GM23338 (cell line): ENCODE measurements at regions not wholly inside any gene's neighbourhood (a gene's known extent, or its start where the extent isn't known, plus 50 kb on each side); places are given as distances from the start of the nearest gene placed in this dataset.

ENCODE experiments used
- ATAC-seq: fragments of 200-7000 bp; cut with Tn5 transposase; 3 replicates; pipeline ENCODE4 v1.9.1; 2020
- DNase-seq: peaks from one replicate; pipeline ENCODE4 v3.0.0-alpha.2; 2015; ENCODE audit warnings: low spot score
- H2AFZ ChIP-seq: fragments of 200-600 bp; sonication (generic); 2 replicates; pipeline ENCODE4 v1.8.0; 2016; ENCODE audit warnings: antibody characterized with exemption, mild to moderate bottlenecking, moderate library complexity
- H3F3A ChIP-seq: fragments of 200-600 bp; sonication (generic); replicated peaks from 2 replicates; pipeline ENCODE4 v1.8.0; 2017; ENCODE audit warnings: antibody characterized with exemption, mixed run types, low read depth
- H3K27ac ChIP-seq: fragments of 200-600 bp; sonication (generic); 2 replicates; pipeline ENCODE4 v1.6.1; 2016; ENCODE audit warnings: low read depth
- H3K27me3 ChIP-seq: fragments of 200-600 bp; sonication (generic); 2 replicates; pipeline ENCODE4 v1.8.0; 2016; ENCODE audit warnings: mild to moderate bottlenecking, mixed run types, moderate library complexity; ENCODE audit not compliant: insufficient read depth
- H3K36me3 ChIP-seq: fragments of 200-600 bp; sonication (generic); 2 replicates; pipeline ENCODE4 v1.8.0; 2016; ENCODE audit warnings: mild to moderate bottlenecking; ENCODE audit not compliant: insufficient read depth
- H3K4me1 ChIP-seq: fragments of 200-600 bp; sonication (generic); 2 replicates; pipeline ENCODE4 v1.8.0; 2016; ENCODE audit warnings: mild to moderate bottlenecking, moderate library complexity; ENCODE audit not compliant: insufficient read depth
- H3K4me2 ChIP-seq: fragments of 200-600 bp; sonication (generic); 2 replicates; pipeline ENCODE4 v1.7.1; 2017; ENCODE audit warnings: mixed run types
- H3K4me3 ChIP-seq: fragments of 200-600 bp; sonication (generic); 2 replicates; pipeline ENCODE4 v1.6.1; 2016; ENCODE audit warnings: mixed run types
- H3K79me2 ChIP-seq: fragments of 200-600 bp; sonication (generic); replicated peaks from 2 replicates; pipeline ENCODE4 v1.8.0; 2017; ENCODE audit warnings: mild to moderate bottlenecking; ENCODE audit not compliant: insufficient read depth
- H3K9me2 ChIP-seq: fragments of 200-600 bp; sonication (generic); 2 replicates; pipeline ENCODE4 v1.8.0; 2017; ENCODE audit not compliant: insufficient read depth
- H4K20me1 ChIP-seq: fragments of 200-600 bp; sonication (generic); replicated peaks from 2 replicates; pipeline ENCODE4 v1.8.0; 2017; ENCODE audit warnings: mild to moderate bottlenecking; ENCODE audit not compliant: insufficient read depth
- H3K27ac Mint-ChIP-seq: 2 replicates; pipeline ENCODE4 v1.8.0; 2020; ENCODE audit warnings: inconsistent platforms, mild to moderate bottlenecking, moderate library complexity, mixed read lengths
- H3K27me3 Mint-ChIP-seq: 3 replicates; pipeline ENCODE4 v1.8.0; 2022; ENCODE audit warnings: low read depth, mild to moderate bottlenecking, moderate library complexity, mixed read lengths, inconsistent platforms; ENCODE audit not compliant: insufficient read depth, poor library complexity
- H3K36me3 Mint-ChIP-seq: 3 replicates; pipeline ENCODE4 v1.8.0; 2021; ENCODE audit warnings: low read depth, mild to moderate bottlenecking, inconsistent platforms, moderate library complexity, mixed read lengths
- H3K4me1 Mint-ChIP-seq: 3 replicates; pipeline ENCODE4 v1.8.0; 2020; ENCODE audit warnings: mild to moderate bottlenecking, inconsistent platforms, mixed read lengths
- H3K4me3 Mint-ChIP-seq: 3 replicates; pipeline ENCODE4 v1.8.0; 2021; ENCODE audit warnings: moderate library complexity, mild to moderate bottlenecking, inconsistent platforms, mixed read lengths
- H3K9me3 Mint-ChIP-seq: 3 replicates; pipeline ENCODE4 v1.8.0; 2020; ENCODE audit warnings: moderate library complexity, mild to moderate bottlenecking, inconsistent platforms, mixed read lengths
- CREB1 ChIP-seq: fragments of 250-450 bp; sonication (Bioruptor Pico); IDR thresholded peaks from 2 replicates; pipeline ENCODE4 v1.5.0; 2020; ENCODE audit warnings: low read depth, mild to moderate bottlenecking, moderate library complexity
- EZH2 ChIP-seq: fragments of 200-600 bp; sonication (generic); IDR thresholded peaks from one replicate; pipeline ENCODE4 v1.8.0; 2017; ENCODE audit warnings: antibody characterized with exemption, mild to moderate bottlenecking, low read depth; ENCODE audit not compliant: unreplicated experiment
- EZH2phosphoT487 ChIP-seq: fragments of 200-600 bp; sonication (generic); IDR thresholded peaks from one replicate; pipeline ENCODE4 v1.8.1; 2018; ENCODE audit warnings: antibody characterized with exemption; ENCODE audit not compliant: unreplicated experiment
- JUNB ChIP-seq: IDR thresholded peaks from one replicate; pipeline ENCODE4 v1.6.1; 2016; ENCODE audit warnings: antibody characterized with exemption; ENCODE audit not compliant: unreplicated experiment
- NANOG ChIP-seq: IDR thresholded peaks from 2 replicates; pipeline ENCODE4 v1.6.1; 2016; ENCODE audit warnings: antibody characterized with exemption, borderline replicate concordance
- POLR2AphosphoS5 ChIP-seq: IDR thresholded peaks from 2 replicates; pipeline ENCODE4 v1.6.1; 2016; ENCODE audit warnings: antibody characterized with exemption, low read depth
- STAT1 ChIP-seq: IDR thresholded peaks from one replicate; pipeline ENCODE4 v1.6.1; 2016; ENCODE audit warnings: antibody characterized with exemption; ENCODE audit not compliant: unreplicated experiment
- ZNF114 ChIP-seq: fragments of 250-450 bp; sonication (Bioruptor Pico); IDR thresholded peaks from 2 replicates; pipeline ENCODE4 v1.5.0; 2020; ENCODE audit warnings: mild to moderate bottlenecking, moderate library complexity
- ZNF331 ChIP-seq: fragments of 250-450 bp; sonication (Bioruptor Pico); IDR thresholded peaks from 2 replicates; pipeline ENCODE4 v1.5.0; 2020; ENCODE audit warnings: low read depth, mild to moderate bottlenecking, moderate library complexity
- TF ChIP-seq, protein P1 (sequence below): IDR thresholded peaks from 2 replicates; pipeline ENCODE4 v1.6.1; 2016; ENCODE audit warnings: antibody characterized with exemption
- TF ChIP-seq, protein P2 (sequence below): IDR thresholded peaks from one replicate; pipeline ENCODE4 v1.6.1; 2018; ENCODE audit warnings: antibody characterized with exemption; ENCODE audit not compliant: unreplicated experiment
- TF ChIP-seq, protein P3 (sequence below): fragments of 250-450 bp; sonication (Bioruptor Pico); IDR thresholded peaks from 2 replicates; pipeline ENCODE4 v1.5.0; 2020; ENCODE audit warnings: mild to moderate bottlenecking, moderate library complexity
- TF ChIP-seq, protein P4 (sequence below), 2 experiments: fragments of 200-600 bp in 1 of 2; sonication (generic) in 1 of 2; conservative IDR thresholded peaks; 2 replicates each; pipeline versions ENCODE4 v1.5.1 to v1.6.1; 2016 to 2017; ENCODE audit warnings: antibody characterized with exemption in 2 of 2, low read depth in 2 of 2, mild to moderate bottlenecking in 2 of 2, moderate library complexity in 1 of 2

DNA sequence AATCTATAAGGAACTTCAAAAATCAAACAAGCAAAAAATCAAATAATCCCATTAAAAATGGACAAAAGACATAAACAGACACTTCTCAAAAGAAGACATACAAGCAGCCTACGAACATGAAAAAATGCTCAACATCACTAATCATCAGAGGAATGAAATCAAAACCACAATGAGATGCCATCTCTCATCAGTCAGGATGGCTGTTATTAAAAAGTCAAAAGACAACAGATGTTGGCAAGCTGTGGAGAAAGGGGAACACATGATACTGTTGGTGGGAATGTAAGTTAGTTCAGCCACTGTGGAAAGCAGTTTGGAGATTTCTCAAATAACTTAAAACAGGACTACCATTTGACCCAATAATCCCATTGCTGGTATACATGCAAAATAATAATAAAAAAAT, 226.4 kb downstream of the S1PR1 start:
- no peak overlapping the region for H3K4me2 ChIP-seq
- no peaks in the 10 kb centered on the region for H3K36me3 Mint-ChIP-seq
- H3K27me3 Mint-ChIP-seq = peaks cover 1% of the 10 kb centered on the region
- no peak for ATAC-seq
- H4K20me1 ChIP-seq = no peaks in the 10 kb centered on the region
- H3K36me3 ChIP-seq = no peaks in the 10 kb centered on the region
- no peaks in the 10 kb centered on the region for H3K79me2 ChIP-seq
- H3K4me3 ChIP-seq = no peak overlapping the region
- TF ChIP-seq EZH2phosphoT487 = no peak
- TF ChIP-seq POLR2AphosphoS5 = no peak
- TF ChIP-seq, protein P1, sequence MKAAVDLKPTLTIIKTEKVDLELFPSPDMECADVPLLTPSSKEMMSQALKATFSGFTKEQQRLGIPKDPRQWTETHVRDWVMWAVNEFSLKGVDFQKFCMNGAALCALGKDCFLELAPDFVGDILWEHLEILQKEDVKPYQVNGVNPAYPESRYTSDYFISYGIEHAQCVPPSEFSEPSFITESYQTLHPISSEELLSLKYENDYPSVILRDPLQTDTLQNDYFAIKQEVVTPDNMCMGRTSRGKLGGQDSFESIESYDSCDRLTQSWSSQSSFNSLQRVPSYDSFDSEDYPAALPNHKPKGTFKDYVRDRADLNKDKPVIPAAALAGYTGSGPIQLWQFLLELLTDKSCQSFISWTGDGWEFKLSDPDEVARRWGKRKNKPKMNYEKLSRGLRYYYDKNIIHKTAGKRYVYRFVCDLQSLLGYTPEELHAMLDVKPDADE = no peak
- TF ChIP-seq CREB1 (CRISPR knock-in tag) = no peak
- TF ChIP-seq, protein P2, sequence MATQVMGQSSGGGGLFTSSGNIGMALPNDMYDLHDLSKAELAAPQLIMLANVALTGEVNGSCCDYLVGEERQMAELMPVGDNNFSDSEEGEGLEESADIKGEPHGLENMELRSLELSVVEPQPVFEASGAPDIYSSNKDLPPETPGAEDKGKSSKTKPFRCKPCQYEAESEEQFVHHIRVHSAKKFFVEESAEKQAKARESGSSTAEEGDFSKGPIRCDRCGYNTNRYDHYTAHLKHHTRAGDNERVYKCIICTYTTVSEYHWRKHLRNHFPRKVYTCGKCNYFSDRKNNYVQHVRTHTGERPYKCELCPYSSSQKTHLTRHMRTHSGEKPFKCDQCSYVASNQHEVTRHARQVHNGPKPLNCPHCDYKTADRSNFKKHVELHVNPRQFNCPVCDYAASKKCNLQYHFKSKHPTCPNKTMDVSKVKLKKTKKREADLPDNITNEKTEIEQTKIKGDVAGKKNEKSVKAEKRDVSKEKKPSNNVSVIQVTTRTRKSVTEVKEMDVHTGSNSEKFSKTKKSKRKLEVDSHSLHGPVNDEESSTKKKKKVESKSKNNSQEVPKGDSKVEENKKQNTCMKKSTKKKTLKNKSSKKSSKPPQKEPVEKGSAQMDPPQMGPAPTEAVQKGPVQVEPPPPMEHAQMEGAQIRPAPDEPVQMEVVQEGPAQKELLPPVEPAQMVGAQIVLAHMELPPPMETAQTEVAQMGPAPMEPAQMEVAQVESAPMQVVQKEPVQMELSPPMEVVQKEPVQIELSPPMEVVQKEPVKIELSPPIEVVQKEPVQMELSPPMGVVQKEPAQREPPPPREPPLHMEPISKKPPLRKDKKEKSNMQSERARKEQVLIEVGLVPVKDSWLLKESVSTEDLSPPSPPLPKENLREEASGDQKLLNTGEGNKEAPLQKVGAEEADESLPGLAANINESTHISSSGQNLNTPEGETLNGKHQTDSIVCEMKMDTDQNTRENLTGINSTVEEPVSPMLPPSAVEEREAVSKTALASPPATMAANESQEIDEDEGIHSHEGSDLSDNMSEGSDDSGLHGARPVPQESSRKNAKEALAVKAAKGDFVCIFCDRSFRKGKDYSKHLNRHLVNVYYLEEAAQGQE = no peak
- TF ChIP-seq NANOG = no peak
- TF ChIP-seq ZNF114 (CRISPR knock-in tag) = no peak
- no peak for TF ChIP-seq STAT1
- TF ChIP-seq JUNB = no peak
- no peak for TF ChIP-seq EZH2
- TF ChIP-seq, protein P3, sequence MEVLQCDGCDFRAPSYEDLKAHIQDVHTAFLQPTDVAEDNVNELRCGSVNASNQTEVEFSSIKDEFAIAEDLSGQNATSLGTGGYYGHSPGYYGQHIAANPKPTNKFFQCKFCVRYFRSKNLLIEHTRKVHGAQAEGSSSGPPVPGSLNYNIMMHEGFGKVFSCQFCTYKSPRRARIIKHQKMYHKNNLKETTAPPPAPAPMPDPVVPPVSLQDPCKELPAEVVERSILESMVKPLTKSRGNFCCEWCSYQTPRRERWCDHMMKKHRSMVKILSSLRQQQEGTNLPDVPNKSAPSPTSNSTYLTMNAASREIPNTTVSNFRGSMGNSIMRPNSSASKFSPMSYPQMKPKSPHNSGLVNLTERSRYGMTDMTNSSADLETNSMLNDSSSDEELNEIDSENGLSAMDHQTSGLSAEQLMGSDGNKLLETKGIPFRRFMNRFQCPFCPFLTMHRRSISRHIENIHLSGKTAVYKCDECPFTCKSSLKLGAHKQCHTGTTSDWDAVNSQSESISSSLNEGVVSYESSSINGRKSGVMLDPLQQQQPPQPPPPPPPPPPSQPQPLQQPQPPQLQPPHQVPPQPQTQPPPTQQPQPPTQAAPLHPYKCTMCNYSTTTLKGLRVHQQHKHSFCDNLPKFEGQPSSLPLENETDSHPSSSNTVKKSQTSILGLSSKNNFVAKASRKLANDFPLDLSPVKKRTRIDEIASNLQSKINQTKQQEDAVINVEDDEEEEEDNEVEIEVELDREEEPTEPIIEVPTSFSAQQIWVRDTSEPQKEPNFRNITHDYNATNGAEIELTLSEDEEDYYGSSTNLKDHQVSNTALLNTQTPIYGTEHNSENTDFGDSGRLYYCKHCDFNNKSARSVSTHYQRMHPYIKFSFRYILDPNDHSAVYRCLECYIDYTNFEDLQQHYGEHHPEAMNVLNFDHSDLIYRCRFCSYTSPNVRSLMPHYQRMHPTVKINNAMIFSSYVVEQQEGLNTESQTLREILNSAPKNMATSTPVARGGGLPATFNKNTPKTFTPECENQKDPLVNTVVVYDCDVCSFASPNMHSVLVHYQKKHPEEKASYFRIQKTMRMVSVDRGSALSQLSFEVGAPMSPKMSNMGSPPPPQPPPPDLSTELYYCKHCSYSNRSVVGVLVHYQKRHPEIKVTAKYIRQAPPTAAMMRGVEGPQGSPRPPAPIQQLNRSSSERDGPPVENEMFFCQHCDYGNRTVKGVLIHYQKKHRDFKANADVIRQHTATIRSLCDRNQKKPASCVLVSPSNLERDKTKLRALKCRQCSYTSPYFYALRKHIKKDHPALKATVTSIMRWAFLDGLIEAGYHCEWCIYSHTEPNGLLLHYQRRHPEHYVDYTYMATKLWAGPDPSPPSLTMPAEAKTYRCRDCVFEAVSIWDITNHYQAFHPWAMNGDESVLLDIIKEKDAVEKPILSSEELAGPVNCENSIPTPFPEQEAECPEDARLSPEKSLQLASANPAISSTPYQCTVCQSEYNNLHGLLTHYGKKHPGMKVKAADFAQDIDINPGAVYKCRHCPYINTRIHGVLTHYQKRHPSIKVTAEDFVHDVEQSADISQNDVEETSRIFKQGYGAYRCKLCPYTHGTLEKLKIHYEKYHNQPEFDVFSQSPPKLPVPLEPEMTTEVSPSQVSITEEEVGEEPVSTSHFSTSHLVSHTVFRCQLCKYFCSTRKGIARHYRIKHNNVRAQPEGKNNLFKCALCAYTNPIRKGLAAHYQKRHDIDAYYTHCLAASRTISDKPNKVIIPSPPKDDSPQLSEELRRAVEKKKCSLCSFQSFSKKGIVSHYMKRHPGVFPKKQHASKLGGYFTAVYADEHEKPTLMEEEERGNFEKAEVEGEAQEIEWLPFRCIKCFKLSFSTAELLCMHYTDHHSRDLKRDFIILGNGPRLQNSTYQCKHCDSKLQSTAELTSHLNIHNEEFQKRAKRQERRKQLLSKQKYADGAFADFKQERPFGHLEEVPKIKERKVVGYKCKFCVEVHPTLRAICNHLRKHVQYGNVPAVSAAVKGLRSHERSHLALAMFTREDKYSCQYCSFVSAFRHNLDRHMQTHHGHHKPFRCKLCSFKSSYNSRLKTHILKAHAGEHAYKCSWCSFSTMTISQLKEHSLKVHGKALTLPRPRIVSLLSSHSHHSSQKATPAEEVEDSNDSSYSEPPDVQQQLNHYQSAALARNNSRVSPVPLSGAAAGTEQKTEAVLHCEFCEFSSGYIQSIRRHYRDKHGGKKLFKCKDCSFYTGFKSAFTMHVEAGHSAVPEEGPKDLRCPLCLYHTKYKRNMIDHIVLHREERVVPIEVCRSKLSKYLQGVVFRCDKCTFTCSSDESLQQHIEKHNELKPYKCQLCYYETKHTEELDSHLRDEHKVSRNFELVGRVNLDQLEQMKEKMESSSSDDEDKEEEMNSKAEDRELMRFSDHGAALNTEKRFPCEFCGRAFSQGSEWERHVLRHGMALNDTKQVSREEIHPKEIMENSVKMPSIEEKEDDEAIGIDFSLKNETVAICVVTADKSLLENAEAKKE (CRISPR knock-in tag) = no peak
- TF ChIP-seq ZNF331 (CRISPR knock-in tag) = no peak
- TF ChIP-seq, protein P4, sequence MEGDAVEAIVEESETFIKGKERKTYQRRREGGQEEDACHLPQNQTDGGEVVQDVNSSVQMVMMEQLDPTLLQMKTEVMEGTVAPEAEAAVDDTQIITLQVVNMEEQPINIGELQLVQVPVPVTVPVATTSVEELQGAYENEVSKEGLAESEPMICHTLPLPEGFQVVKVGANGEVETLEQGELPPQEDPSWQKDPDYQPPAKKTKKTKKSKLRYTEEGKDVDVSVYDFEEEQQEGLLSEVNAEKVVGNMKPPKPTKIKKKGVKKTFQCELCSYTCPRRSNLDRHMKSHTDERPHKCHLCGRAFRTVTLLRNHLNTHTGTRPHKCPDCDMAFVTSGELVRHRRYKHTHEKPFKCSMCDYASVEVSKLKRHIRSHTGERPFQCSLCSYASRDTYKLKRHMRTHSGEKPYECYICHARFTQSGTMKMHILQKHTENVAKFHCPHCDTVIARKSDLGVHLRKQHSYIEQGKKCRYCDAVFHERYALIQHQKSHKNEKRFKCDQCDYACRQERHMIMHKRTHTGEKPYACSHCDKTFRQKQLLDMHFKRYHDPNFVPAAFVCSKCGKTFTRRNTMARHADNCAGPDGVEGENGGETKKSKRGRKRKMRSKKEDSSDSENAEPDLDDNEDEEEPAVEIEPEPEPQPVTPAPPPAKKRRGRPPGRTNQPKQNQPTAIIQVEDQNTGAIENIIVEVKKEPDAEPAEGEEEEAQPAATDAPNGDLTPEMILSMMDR (conservative IDR thresholded peaks at IDR 0.05; ENCODE audit: low read depth in 2 of 2) = no peak
- H3K9me2 ChIP-seq = 0 out of 2 replicates have a peak, but pooled peaks cover 5% of the 10 kb centered on the region
- H3K27ac ChIP-seq = no peak overlapping the region
- H3F3A ChIP-seq = no peaks in the 10 kb centered on the region
- H3K27me3 ChIP-seq = no peaks in the 10 kb centered on the region
- H3K9me3 Mint-ChIP-seq = peaks cover 9% of the 10 kb centered on the region; the same call in 1 of the 3 replicates
- no peak for DNase-seq
- H3K27ac Mint-ChIP-seq = no peak overlapping the region
- no peak overlapping the region for H2AFZ ChIP-seq
- no peaks in the 10 kb centered on the region for H3K4me1 Mint-ChIP-seq
- H3K4me3 Mint-ChIP-seq = no peak overlapping the region
- H3K4me1 ChIP-seq = no peaks in the 10 kb centered on the region
